ENCODE measurements at regions not wholly inside any gene's neighbourhood (a gene's known extent, or its start where the extent isn't known, plus 50 kb on each side); places are given as distances from the start of the nearest gene placed in this dataset.

- H3K4me1 ChIP-seq, result no peaks in the 10 kb centered on the region
- WGBS, 2 donors, result 39 to 86% methylated on average over 2 of the region's 2 CpGs
- H3K27ac ChIP-seq, result no peak overlapping the region
- no peaks in the 10 kb centered on the region for H3K9me3 ChIP-seq
- DNase-seq, result no peak
- no peak for TF ChIP-seq POLR2A (IDR thresholded peaks at IDR 0.05)
- no peak for TF ChIP-seq CTCF (IDR thresholded peaks at IDR 0.05)
- intact Hi-C loops (cut with DNase I), result no loop called here
- H3K36me3 ChIP-seq, result no peaks in the 10 kb centered on the region
- no peak overlapping the region for H3K4me3 ChIP-seq
- H3K27me3 ChIP-seq, result no peaks in the 10 kb centered on the region
Measured at GRCh38 chr13:64992314-64992713, 2237.8 kb downstream of the PCDH9 start.

- no peaks in the 10 kb centered on the region for H3K4me1 ChIP-seq
- H3K27me3 ChIP-seq, result no peaks in the 10 kb centered on the region
- no peaks in the 10 kb centered on the region for H3K36me3 ChIP-seq
- H3K4me3 ChIP-seq, result no peak overlapping the region
- intact Hi-C loops (cut with DNase I), result no loop called here
- H3K9me3 ChIP-seq, result no peaks in the 10 kb centered on the region
- no peak for DNase-seq
- no peak for TF ChIP-seq CTCF (IDR thresholded peaks at IDR 0.05)
- TF ChIP-seq POLR2A (IDR thresholded peaks at IDR 0.05), result no peak
- 37 to 44% methylated on average over 4 to 5 of the region's 5 CpGs for WGBS, 2 donors
- H3K27ac ChIP-seq, result no peak overlapping the region
Measured at GRCh38 chr13:64985075-64985474, 2245.1 kb downstream of the PCDH9 start.

DNA sequence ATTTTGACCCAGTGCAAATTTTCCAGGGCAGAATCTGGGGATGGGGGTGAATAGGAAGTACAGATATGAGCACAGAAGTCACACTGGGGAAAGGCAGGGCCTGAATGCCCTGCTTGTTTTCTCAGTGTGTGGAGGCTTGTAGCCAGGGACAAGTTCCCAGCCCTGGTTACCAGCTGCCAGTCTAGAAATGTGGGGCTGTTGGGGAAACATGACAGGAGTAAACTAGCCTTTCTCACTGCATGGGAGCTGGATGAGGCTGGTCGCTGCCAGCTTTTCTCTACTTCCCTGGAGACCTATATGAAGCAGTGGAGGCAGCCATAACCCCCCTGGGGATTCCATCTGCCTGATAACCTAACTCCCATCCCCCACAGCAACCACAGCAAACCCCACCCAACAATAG lies 2267.7 kb downstream of the PCDH9 start:
- WGBS, 2 donors, result 56 to 60% methylated on average over 1 of the region's 1 CpG

DNA sequence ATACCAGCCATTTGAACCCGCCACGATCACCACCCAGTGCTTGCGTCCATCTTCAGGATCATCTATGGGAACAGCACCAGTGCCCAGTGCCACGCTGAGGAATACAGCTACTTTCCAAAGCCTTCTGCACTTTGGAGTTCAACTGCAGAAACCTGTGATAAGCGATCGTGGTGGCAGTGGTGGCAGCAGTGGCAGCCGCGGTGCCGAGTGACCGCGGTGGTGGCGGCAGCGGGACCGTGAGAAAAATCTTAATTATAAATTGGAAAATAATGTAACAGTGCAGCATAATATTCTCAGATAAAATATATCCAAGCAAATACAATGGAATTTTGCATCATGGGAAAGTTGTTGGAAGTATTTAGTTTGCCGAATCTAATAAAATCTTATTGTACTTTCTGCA lies 2270.9 kb downstream of the PCDH9 start:
- DNase-seq, result no peak
- Histone ChIP-seq H3K27me3 (no peaks in the 10 kb centered on the region), H3K36me3 (no peaks in the 10 kb centered on the region), H3K4me3 (no peak overlapping the region), H3K4me1 (no peaks in the 10 kb centered on the region), H3K9me3 (no peaks in the 10 kb centered on the region), H3K27ac (no peak overlapping the region)
- intact Hi-C loops (cut with DNase I), result no loop called here
- 94% methylated on average over 11 to 15 of the region's 15 CpGs for WGBS, 2 donors
- TF ChIP-seq CTCF (IDR thresholded peaks at IDR 0.05), result no peak
- TF ChIP-seq POLR2A (IDR thresholded peaks at IDR 0.05), result no peak

More for the DNA sequence above, 2267.7 kb downstream of the PCDH9 start:
- H3K27ac ChIP-seq, result no peak overlapping the region
- no peaks in the 10 kb centered on the region for H3K9me3 ChIP-seq
- no peaks in the 10 kb centered on the region for H3K36me3 ChIP-seq
- no peak overlapping the region for H3K4me3 ChIP-seq
- intact Hi-C loops (cut with DNase I), result no loop called here
- no peaks in the 10 kb centered on the region for H3K27me3 ChIP-seq
- no peak for DNase-seq
- no peaks in the 10 kb centered on the region for H3K4me1 ChIP-seq
- TF ChIP-seq CTCF (IDR thresholded peaks at IDR 0.05), result no peak
- no peak for TF ChIP-seq POLR2A (IDR thresholded peaks at IDR 0.05)

GRCh38 chr13:64958106-64958505 lies 2272.0 kb downstream of the PCDH9 start:
- TF ChIP-seq POLR2A (IDR thresholded peaks at IDR 0.05), result no peak
- TF ChIP-seq CTCF (IDR thresholded peaks at IDR 0.05), result no peak
- Histone ChIP-seq H3K4me1 (no peaks in the 10 kb centered on the region), H3K36me3 (no peaks in the 10 kb centered on the region), H3K9me3 (no peaks in the 10 kb centered on the region), H3K4me3 (no peak overlapping the region), H3K27me3 (no peaks in the 10 kb centered on the region), H3K27ac (no peak overlapping the region)
- intact Hi-C loops (cut with DNase I), result no loop called here
- DNase-seq, result no peak
- 70 to 88% methylated on average over 6 to 11 of the region's 16 CpGs for WGBS, 2 donors
